ENCODE measurements at regions not wholly inside any gene's neighbourhood (a gene's known extent, or its start where the extent isn't known, plus 50 kb on each side); places are given as distances from the start of the nearest gene placed in this dataset.
"Not testable (repeated sequence)": the region's sequence is repeated elsewhere in the genome, so short reads cannot be mapped to it uniquely, and the experiment has no call there.

DNA sequence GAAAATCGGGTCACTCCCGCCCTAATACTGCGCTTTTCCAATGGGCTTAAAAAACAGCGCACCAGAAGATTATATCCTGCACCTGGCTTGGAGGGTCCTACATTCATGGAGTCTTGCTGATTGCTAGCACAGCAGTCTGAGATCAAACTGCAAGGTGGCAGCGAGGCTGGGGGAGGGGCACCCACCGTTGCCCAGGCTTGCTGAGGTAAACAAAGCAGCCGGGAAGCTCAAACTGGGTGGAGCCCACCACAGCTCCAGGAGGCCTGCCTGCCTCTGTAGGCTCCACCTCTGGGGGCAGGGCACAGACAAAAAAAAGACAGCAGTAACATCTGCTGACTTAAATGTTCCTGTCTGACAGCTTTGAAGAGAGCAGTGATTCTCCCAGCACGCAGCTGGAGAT, 150.6 kb upstream of the ANKFN1 start:
- FAIRE-seq; H3K27ac ChIP-seq (ENCODE audit: low read depth, low read length); H4K20me1 ChIP-seq (replicated peaks in 1 of 2; ENCODE audit: control insufficient read depth in 1 of 2, insufficient read depth in 2 of 2, low read length in 2 of 2); H2BK120ac ChIP-seq (replicated peaks; ENCODE audit: low read depth, low read length); H2BK5ac ChIP-seq (ENCODE audit: low read depth, low read length); DNase-seq (ENCODE audit: low read depth in 1 of 2, low spot score in 2 of 2); H3K36me3 ChIP-seq (ENCODE audit: control insufficient read depth in 2 of 4, insufficient read depth in 4 of 4, low read length in 3 of 4); H3K4me2 ChIP-seq (ENCODE audit: insufficient read depth in 1 of 2, low read depth in 2 of 2, low read length in 2 of 2); H3K9ac ChIP-seq (replicated peaks in 1 of 4; ENCODE audit: extremely low read depth in 1 of 4, low read depth in 3 of 4, low read length in 3 of 4); H3K56ac ChIP-seq (replicated peaks; ENCODE audit: insufficient read length, low read depth, low read length); H2AK5ac ChIP-seq (ENCODE audit: low read depth, low read length); H3K79me2 ChIP-seq (ENCODE audit: control insufficient read depth in 1 of 2, insufficient read depth in 2 of 2, low read length in 2 of 2); H3K27me3 ChIP-seq (replicated peaks in 1 of 4; ENCODE audit: control insufficient read depth in 3 of 4, extremely low read depth in 1 of 4, insufficient read depth in 3 of 4, low read length in 3 of 4); H3K79me1 ChIP-seq (ENCODE audit: low read depth, low read length); POLR2A ChIA-PET (ENCODE audit: partially characterized antibody); CTCF ChIA-PET (ENCODE audit: partially characterized antibody); H3K14ac ChIP-seq (ENCODE audit: insufficient read length); H2AFZ ChIP-seq (ENCODE audit: low read length); H2BK20ac ChIP-seq (ENCODE audit: low read length); H4K91ac ChIP-seq (replicated peaks; ENCODE audit: insufficient read length, low read length); H3K4me1 ChIP-seq (replicated peaks in 1 of 4; ENCODE audit: control insufficient read depth in 3 of 4, insufficient read depth in 4 of 4, low read length in 3 of 4); H3K4ac ChIP-seq (replicated peaks; ENCODE audit: insufficient read length, low read depth, low read length); H4K8ac ChIP-seq (ENCODE audit: extremely low read depth, insufficient read depth, low read length); H3K23me2 ChIP-seq (ENCODE audit: low read depth, low read length); H3K18ac ChIP-seq (ENCODE audit: extremely low read depth, low read length); H2BK12ac ChIP-seq (ENCODE audit: low read depth, low read length); H3K23ac ChIP-seq (ENCODE audit: insufficient read length); H2BK15ac ChIP-seq (ENCODE audit: low read length); H3K4me3 ChIP-seq (ENCODE audit: extremely low read depth in 1 of 4, insufficient read depth in 2 of 4, low read depth in 3 of 4, low read length in 4 of 4); H4K5ac ChIP-seq (ENCODE audit: insufficient read length, low read depth, low read length): not testable (repeated sequence)
- H3K9me3 ChIP-seq (ENCODE audit: insufficient read depth in 2 of 2, low read depth in 1 of 2, low read length in 1 of 2), result peaks cover 9 to 15% of the 10 kb centered on the region in 2 experiments; a peak in 3 of 4 replicates
- WGBS, 2 experiments (ENCODE audit: extremely low coverage in 1 of 2, insufficient coverage in 1 of 2, insufficient read length in 1 of 2, insufficient replicate concordance in 2 of 2, low coverage in 1 of 2, low lambda C conversion rate in 2 of 2, missing lambda C conversion rate in 1 of 2), result 74% methylated on average over 8 of the region's 8 CpGs; no CpG with 5 or more reads in 1 of the 2 experiments
